ENCODE measurements at regions not wholly inside any gene's neighbourhood (a gene's known extent, or its start where the extent isn't known, plus 50 kb on each side); places are given as distances from the start of the nearest gene placed in this dataset.
A peak's percentile ranks its signal among the peaks of the same experiment; 100 is the strongest.

DNA sequence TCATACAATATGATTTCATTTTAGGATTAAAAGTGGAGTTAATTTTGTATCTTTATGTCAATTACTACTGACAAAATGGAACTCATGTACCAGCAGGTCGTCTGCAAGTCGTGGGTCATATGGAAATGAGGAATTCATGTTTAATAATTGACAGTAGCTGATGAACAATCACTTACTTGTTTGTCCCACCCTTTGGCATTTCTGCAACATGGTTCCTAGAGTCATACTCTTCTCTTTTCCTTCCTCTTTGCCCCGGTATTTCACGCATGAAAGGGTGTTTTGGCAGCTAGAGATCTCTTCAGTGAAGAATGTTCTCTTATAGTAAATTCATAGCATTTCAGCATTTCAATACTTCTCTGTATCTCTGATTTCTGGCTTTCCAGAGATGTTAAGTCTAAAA is 133.3 kb upstream of the SLC24A5 start:
- H3K36me3 ChIP-seq (ENCODE audit: low read length): no peaks in the 10 kb centered on the region
- H3K27ac ChIP-seq (ENCODE audit: low read depth, low read length): no peak overlapping the region
- H3K9ac ChIP-seq (ENCODE audit: low read length): no peak overlapping the region
- no peaks in the 10 kb centered on the region for H3F3A ChIP-seq (ENCODE audit: insufficient read depth)
- TF ChIP-seq, protein P1, sequence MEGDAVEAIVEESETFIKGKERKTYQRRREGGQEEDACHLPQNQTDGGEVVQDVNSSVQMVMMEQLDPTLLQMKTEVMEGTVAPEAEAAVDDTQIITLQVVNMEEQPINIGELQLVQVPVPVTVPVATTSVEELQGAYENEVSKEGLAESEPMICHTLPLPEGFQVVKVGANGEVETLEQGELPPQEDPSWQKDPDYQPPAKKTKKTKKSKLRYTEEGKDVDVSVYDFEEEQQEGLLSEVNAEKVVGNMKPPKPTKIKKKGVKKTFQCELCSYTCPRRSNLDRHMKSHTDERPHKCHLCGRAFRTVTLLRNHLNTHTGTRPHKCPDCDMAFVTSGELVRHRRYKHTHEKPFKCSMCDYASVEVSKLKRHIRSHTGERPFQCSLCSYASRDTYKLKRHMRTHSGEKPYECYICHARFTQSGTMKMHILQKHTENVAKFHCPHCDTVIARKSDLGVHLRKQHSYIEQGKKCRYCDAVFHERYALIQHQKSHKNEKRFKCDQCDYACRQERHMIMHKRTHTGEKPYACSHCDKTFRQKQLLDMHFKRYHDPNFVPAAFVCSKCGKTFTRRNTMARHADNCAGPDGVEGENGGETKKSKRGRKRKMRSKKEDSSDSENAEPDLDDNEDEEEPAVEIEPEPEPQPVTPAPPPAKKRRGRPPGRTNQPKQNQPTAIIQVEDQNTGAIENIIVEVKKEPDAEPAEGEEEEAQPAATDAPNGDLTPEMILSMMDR (IDR thresholded peaks at IDR 0.05; ENCODE audit: insufficient read depth, low read length, poor library complexity, severe bottlenecking): no peak
- H3K4me2 ChIP-seq (ENCODE audit: low read depth, low read length, poor library complexity, severe bottlenecking): no peak overlapping the region
- no peak overlapping the region for H3K4me3 ChIP-seq (ENCODE audit: insufficient read depth, low read length, poor library complexity, severe bottlenecking)
- H3K9me3 ChIP-seq (ENCODE audit: insufficient read depth, low read length): no peaks in the 10 kb centered on the region
- no peaks in the 10 kb centered on the region for H3K9me2 ChIP-seq (replicated peaks; ENCODE audit: insufficient read depth, low read length)
- H2AFZ ChIP-seq (ENCODE audit: low read depth, low read length, severe bottlenecking): no peak overlapping the region
- no peaks in the 10 kb centered on the region for H3K79me2 ChIP-seq (ENCODE audit: insufficient read depth, low read length)
- H4K20me1 ChIP-seq (ENCODE audit: low read depth, low read length): no peaks in the 10 kb centered on the region
- H3K27me3 ChIP-seq (ENCODE audit: low read length): no peaks in the 10 kb centered on the region

DNA sequence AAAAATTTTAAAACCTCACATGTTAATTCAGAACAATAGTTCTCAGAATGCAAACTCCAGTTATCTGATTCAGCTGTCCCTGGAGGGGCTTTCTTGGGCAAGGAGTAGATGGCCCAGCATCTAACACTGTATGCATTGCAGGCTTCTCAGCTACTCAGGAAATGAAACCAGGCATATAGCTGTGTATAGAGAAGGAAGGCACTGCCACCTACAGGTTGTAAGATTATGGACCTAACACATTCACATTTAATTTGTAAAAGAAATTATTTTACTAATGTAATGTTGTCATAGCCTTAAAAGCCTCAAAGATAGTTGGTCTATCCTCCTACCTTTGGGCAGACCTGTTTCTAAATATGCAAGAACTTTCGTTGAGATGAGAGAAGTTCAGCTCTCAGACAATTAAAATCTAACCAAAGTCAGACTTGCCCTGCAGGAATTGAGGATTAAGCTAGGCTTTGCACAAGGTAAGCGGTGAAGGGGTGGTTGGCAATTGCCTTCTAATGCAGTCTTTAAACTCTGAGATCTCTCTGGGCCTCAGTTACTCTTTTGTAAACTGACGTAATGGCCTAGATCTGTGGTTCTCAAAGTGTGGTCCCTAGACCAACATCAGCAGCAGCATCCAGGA is 132.8 kb upstream of the SLC24A5 start:
- TF ChIP-seq EZH2phosphoT487 (conservative IDR thresholded peaks at IDR 0.05; ENCODE audit: low read length): no peak
- TF ChIP-seq, protein P1 (IDR thresholded peaks at IDR 0.05; ENCODE audit: insufficient read depth, low read length, poor library complexity, severe bottlenecking): peak; percentile 57
- Histone ChIP-seq H3K36me3 (ENCODE audit: low read length) (no peaks in the 10 kb centered on the region), H3K27ac (ENCODE audit: low read depth, low read length) (no peak overlapping the region), H3K4me3 (ENCODE audit: insufficient read depth, low read length, poor library complexity, severe bottlenecking) (no peak overlapping the region), H4K20me1 (ENCODE audit: low read depth, low read length) (no peaks in the 10 kb centered on the region), H3K9ac (ENCODE audit: low read length) (no peak overlapping the region), H2AFZ (ENCODE audit: low read depth, low read length, severe bottlenecking) (no peak overlapping the region), H3K9me3 (ENCODE audit: insufficient read depth, low read length) (no peaks in the 10 kb centered on the region), H3F3A (ENCODE audit: insufficient read depth) (no peaks in the 10 kb centered on the region), H3K27me3 (ENCODE audit: low read length) (no peaks in the 10 kb centered on the region), H3K79me2 (ENCODE audit: insufficient read depth, low read length) (no peaks in the 10 kb centered on the region), H3K9me2 (replicated peaks; ENCODE audit: insufficient read depth, low read length) (no peaks in the 10 kb centered on the region), H3K4me2 (ENCODE audit: low read depth, low read length, poor library complexity, severe bottlenecking) (no peak overlapping the region)

- Histone ChIP-seq H3K9me2 (replicated peaks; ENCODE audit: insufficient read depth, low read length) (no peaks in the 10 kb centered on the region), H3K9me3 (ENCODE audit: insufficient read depth, low read length) (no peaks in the 10 kb centered on the region), H4K20me1 (ENCODE audit: low read depth, low read length) (no peaks in the 10 kb centered on the region), H3K36me3 (ENCODE audit: low read length) (no peaks in the 10 kb centered on the region), H3K4me2 (ENCODE audit: low read depth, low read length, poor library complexity, severe bottlenecking) (no peak overlapping the region), H3F3A (ENCODE audit: insufficient read depth) (no peaks in the 10 kb centered on the region), H3K4me3 (ENCODE audit: insufficient read depth, low read length, poor library complexity, severe bottlenecking) (no peak overlapping the region), H2AFZ (ENCODE audit: low read depth, low read length, severe bottlenecking) (no peak overlapping the region), H3K27ac (ENCODE audit: low read depth, low read length) (no peak overlapping the region), H3K79me2 (ENCODE audit: insufficient read depth, low read length) (no peaks in the 10 kb centered on the region), H3K27me3 (ENCODE audit: low read length) (no peaks in the 10 kb centered on the region), H3K9ac (ENCODE audit: low read length) (no peak overlapping the region)
- TF ChIP-seq, protein P1 (IDR thresholded peaks at IDR 0.05; ENCODE audit: insufficient read depth, low read length, poor library complexity, severe bottlenecking): no peak
- TF ChIP-seq EZH2phosphoT487 (conservative IDR thresholded peaks at IDR 0.05; ENCODE audit: low read length): no peak
Observed at GRCh38 chr15:47988564-47988963, 132.2 kb upstream of the SLC24A5 start.
